Lower leg skin (tissue), 3 donors: ENCODE measurements at regions not wholly inside any gene's neighbourhood (a gene's known extent, or its start where the extent isn't known, plus 50 kb on each side); places are given as distances from the start of the nearest gene placed in this dataset.
"Not testable (repeated sequence)": the region's sequence is repeated elsewhere in the genome, so short reads cannot be mapped to it uniquely, and the experiment has no call there.

Experiments used
- CTCF ChIP-seq, 3 donors: fragments of 450-650 bp; IDR thresholded peaks; one replicate each; pipeline ENCODE4 v1.5.1; 2016; ENCODE audit warnings: antibody characterized with exemption in 3 of 3, mild to moderate bottlenecking in 3 of 3, moderate library complexity in 2 of 3
- POLR2A ChIP-seq, 2 donors: fragments of 450-650 bp; IDR thresholded peaks; one replicate each; pipeline ENCODE4 v1.6.1; 2016 to 2017; ENCODE audit warnings: antibody characterized with exemption in 2 of 2, mild to moderate bottlenecking in 1 of 2, moderate library complexity in 1 of 2

DNA sequence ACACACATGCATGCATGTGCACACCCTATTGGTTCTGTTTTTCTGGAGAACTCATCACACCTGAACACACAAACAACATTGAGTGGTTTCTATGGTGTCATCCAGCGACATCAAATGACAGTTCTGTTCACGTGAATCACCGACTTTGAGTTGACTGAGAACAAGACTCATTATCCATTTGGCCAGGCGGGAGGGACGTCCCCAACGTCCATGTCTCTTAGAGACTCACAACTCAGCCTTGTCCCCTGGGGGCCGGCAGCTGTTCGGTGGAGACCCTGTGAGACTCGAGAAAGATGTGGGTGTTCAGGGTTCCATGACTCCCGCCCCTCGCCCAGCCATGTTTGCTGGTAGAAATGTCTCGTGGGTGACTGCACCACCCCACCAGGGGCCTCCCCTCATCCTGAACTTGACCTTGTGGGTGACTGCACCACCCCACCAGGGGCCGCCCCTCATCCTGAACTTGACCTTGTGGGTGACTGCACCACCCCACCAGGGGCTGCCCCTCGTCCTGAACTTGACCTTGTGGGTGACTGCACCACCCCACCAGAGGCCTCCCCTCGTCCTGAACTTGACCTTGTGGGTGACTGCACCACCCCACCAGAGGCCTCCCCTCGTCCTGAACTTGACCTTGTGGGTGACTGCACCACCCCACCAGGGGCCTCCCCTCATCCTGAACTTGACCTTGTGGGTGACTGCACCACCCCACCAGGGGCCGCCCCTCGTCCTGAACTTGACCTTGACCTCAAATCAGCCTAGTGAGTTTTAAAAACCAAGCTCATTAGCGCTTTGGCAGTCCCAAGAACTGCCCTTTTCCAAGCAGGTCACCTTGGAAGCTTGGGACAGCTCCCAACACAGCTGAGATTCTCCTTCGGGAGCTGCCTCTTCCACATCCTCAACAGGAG lies 163.8 kb downstream of the SHANK2 start:
- TF ChIP-seq CTCF, POLR2A (IDR thresholded peaks at IDR 0.05): not testable (repeated sequence)
